GM12878 (cell line): ENCODE measurements at regions not wholly inside any gene's neighbourhood (a gene's known extent, or its start where the extent isn't known, plus 50 kb on each side); places are given as distances from the start of the nearest gene placed in this dataset.
"Not testable (repeated sequence)": the region's sequence is repeated elsewhere in the genome, so short reads cannot be mapped to it uniquely, and the experiment has no call there.

ENCODE experiments used
- ATAC-seq: fragments of 200-7000 bp; cut with Tn5 transposase; 3 replicates; pipeline ENCODE4 v1.9.1; 2020; ENCODE audit warnings: mild to moderate bottlenecking, moderate library complexity
- BruUV-seq: library from RNA; stranded (reverse); fragments of 400-500 nt; replicated peaks from 2 replicates; lab custom pipeline; 2021; lab: Mats Ljungman, UMichigan
- CTCF ChIA-PET: fragments of 300-600 bp; sonication (Branson Sonifier 250); formaldehyde crosslinking; extraction: SDS; loops from one replicate; lab custom pipeline; 2021; ENCODE audit warnings: inconsistent platforms; lab: Yijun Ruan, JAX
- POLR2A ChIA-PET: fragments of 350-600 bp; formaldehyde crosslinking; extraction: SDS; loops from one replicate; lab custom pipeline; 2021; ENCODE audit warnings: inconsistent platforms; lab: Charles Lee
- RAD21 ChIA-PET: fragments of 300-600 bp; sonication (Branson Sonifier 250); formaldehyde crosslinking; loops from one replicate; lab custom pipeline; 2023; ENCODE audit warnings: antibody characterized with exemption; ENCODE audit not compliant: unreplicated experiment; lab: Charles Lee
- SMC1A ChIA-PET: fragments of 300-600 bp; sonication (Branson Sonifier 250); formaldehyde crosslinking; loops from one replicate; lab custom pipeline; 2023; ENCODE audit not compliant: unreplicated experiment, uncharacterized antibody; lab: Charles Lee
- DNase-seq: peaks from one replicate; pipeline ENCODE4 v3.0.0-alpha.2; 2011; ENCODE audit warnings: low read depth, low spot score
- FAIRE-seq: peaks from 3 replicates; lab custom pipeline; 2011; peaks lifted over from hg19 to GRCh38; lab: Jason Lieb, UNC
- H2AFZ ChIP-seq: 2 replicates; pipeline ENCODE4 v1.6.0; 2011; ENCODE audit warnings: low read depth, low read length, control low read depth; ENCODE audit not compliant: control insufficient read depth
- H3K27ac ChIP-seq: 2 replicates; pipeline ENCODE4 v1.5.1; 2011; ENCODE audit warnings: control low read depth; ENCODE audit not compliant: control insufficient read depth, insufficient read depth
- H3K27me3 ChIP-seq, 2 experiments: replicated peaks in 1 of 2; 2 replicates each; pipeline versions ENCODE4 v1.6.0 to v1.6.1; 2011; ENCODE audit warnings: low read length in 1 of 2; ENCODE audit not compliant: control insufficient read depth in 2 of 2, insufficient read depth in 2 of 2
- H3K36me3 ChIP-seq, 2 experiments: 2 replicates each; pipeline ENCODE4 v1.5.1; 2011; ENCODE audit warnings: low read length in 1 of 2; ENCODE audit not compliant: control insufficient read depth in 2 of 2, insufficient read depth in 2 of 2
- H3K4me1 ChIP-seq: 2 replicates; pipeline ENCODE4 v1.6.1; 2011; ENCODE audit warnings: mild to moderate bottlenecking, low read length, moderate library complexity, mixed read lengths; ENCODE audit not compliant: control insufficient read depth, insufficient read depth
- H3K4me2 ChIP-seq: 2 replicates; pipeline ENCODE4 v1.6.0; 2011; ENCODE audit warnings: control low read depth; ENCODE audit not compliant: control insufficient read depth, insufficient read depth
- H3K4me3 ChIP-seq: fragments of 200-600 bp; sonication (generic); 2 replicates; pipeline ENCODE4 v1.5.1; 2016
- H3K79me2 ChIP-seq: 2 replicates; pipeline ENCODE4 v1.6.0; 2011; ENCODE audit warnings: low read length; ENCODE audit not compliant: control insufficient read depth, insufficient read depth
- H3K9ac ChIP-seq: 2 replicates; pipeline ENCODE4 v1.8.0; 2011; ENCODE audit warnings: low read length, control low read depth, mixed read lengths; ENCODE audit not compliant: control insufficient read depth, insufficient read depth
- H3K9me3 ChIP-seq: replicated peaks from 3 replicates; pipeline ENCODE4 v1.5.1; 2011; ENCODE audit warnings: mild to moderate bottlenecking, low read length; ENCODE audit not compliant: control insufficient read depth, insufficient read depth
- H4K20me1 ChIP-seq: 2 replicates; pipeline ENCODE4 v1.6.0; 2011; ENCODE audit not compliant: control insufficient read depth, insufficient read depth
- ATF3 ChIP-seq: IDR thresholded peaks from 2 replicates; pipeline ENCODE4 v1.6.1; 2011; ENCODE audit warnings: low read depth, mild to moderate bottlenecking, low read length, moderate library complexity, borderline replicate concordance; ENCODE audit errors: extremely low read depth
- E2F8 ChIP-seq: fragments of 450-650 bp; IDR thresholded peaks from 2 replicates; pipeline ENCODE4 v1.6.1; 2018; ENCODE audit warnings: mild to moderate bottlenecking, low read depth, moderate library complexity; ENCODE audit not compliant: partially characterized antibody
- EGR1 ChIP-seq, 2 experiments: IDR thresholded peaks; 1 replicate in 1 of 2; 2 replicates in 1 of 2; pipeline ENCODE4 v1.6.1; 2011 to 2012; ENCODE audit warnings: low read depth in 2 of 2, low read length in 2 of 2, borderline replicate concordance in 1 of 2, mild to moderate bottlenecking in 1 of 2, moderate library complexity in 1 of 2
- IKZF1 ChIP-seq: fragments of 450-650 bp; conservative IDR thresholded peaks from 2 replicates; pipeline ENCODE4 v1.6.1; 2017; ENCODE audit warnings: antibody characterized with exemption, mild to moderate bottlenecking
- NRF1 ChIP-seq: conservative IDR thresholded peaks from 2 replicates; pipeline ENCODE4 v1.6.1; 2011; ENCODE audit warnings: mild to moderate bottlenecking, low read depth, low read length, improper control_type of control experiment
- POU2F2 ChIP-seq: IDR thresholded peaks from 3 replicates; pipeline ENCODE4 v1.6.1; 2011; ENCODE audit warnings: low read depth, mild to moderate bottlenecking, low read length, borderline replicate concordance
- SREBF1 ChIP-seq: IDR thresholded peaks from 2 replicates; pipeline ENCODE4 v1.6.1; 2012; ENCODE audit warnings: mild to moderate bottlenecking, low read length
- ZBTB33 ChIP-seq: fragments of 450-650 bp; IDR thresholded peaks from 2 replicates; pipeline ENCODE4 v1.6.1; 2017; ENCODE audit warnings: mild to moderate bottlenecking
- WGBS: methylation state at CpG from one replicate; pipeline ENCODE4 v1.1.6; 2016; ENCODE audit warnings: low lambda C conversion rate; ENCODE audit not compliant: insufficient replicate concordance, insufficient coverage; ENCODE audit errors: missing lambda C conversion rate; 5-methylcytosine and 5-hydroxymethylcytosine counted together
- in situ Hi-C: fragments of 300-500 bp; cut with MboI; formaldehyde crosslinking; loops from 9 replicates; pipeline ENCODE4 v1.14.3; 2018; ENCODE audit warnings: mixed read lengths
- intact Hi-C: fragments of 100-400 bp; cut with micrococcal nuclease; formaldehyde crosslinking; loops from one replicate; pipeline ENCODE4 v1.14.2; 2022; ENCODE audit not compliant: unreplicated experiment

GRCh38 chr3:177388209-177388608 is 190.9 kb upstream of the TBL1XR1 start:
- no peak overlapping the region for H3K9ac ChIP-seq
- no peak overlapping the region for H3K27ac ChIP-seq
- ChIA-PET RAD21 (no interaction called here), POLR2A (no interaction called here), SMC1A (interaction anchor here (0.7 to 1.7 kb wide), 3 partner anchors 8 to 195 kb away, joined by 3 read pairs; no protein-coding TSS in a partner anchor), CTCF (interaction anchor here (1.1 kb wide), 1 partner anchor 9 kb away, joined by 3 read pairs; no protein-coding TSS in a partner anchor)
- no peak for ATAC-seq
- no peak for FAIRE-seq
- TF ChIP-seq SREBF1 (no peak), EGR1 (IDR thresholded peaks at IDR 0.05; ENCODE audit: borderline replicate concordance in 1 of 2, low read depth in 2 of 2, low read length in 2 of 2) (no peak), POU2F2 (no peak), NRF1 (no peak), ZBTB33 (no peak), ATF3 (no peak), E2F8 (no peak), IKZF1 (no peak)
- H3K9me3 ChIP-seq, result no peaks in the 10 kb centered on the region
- H3K27me3 ChIP-seq, result no peaks in the 10 kb centered on the region
- 81% methylated on average over 1 of the region's 1 CpG for WGBS
- no peak for DNase-seq
- in situ Hi-C loops (no loop called here), intact Hi-C loops (no loop called here)
- H3K4me1 ChIP-seq, result no peaks in the 10 kb centered on the region
- no TSS peak for BruUV-seq
- H3K4me3 ChIP-seq, result no peak overlapping the region
- no peak overlapping the region for H2AFZ ChIP-seq
- no peaks in the 10 kb centered on the region for H3K36me3 ChIP-seq
- H3K79me2 ChIP-seq, result no peaks in the 10 kb centered on the region
- no peaks in the 10 kb centered on the region for H4K20me1 ChIP-seq
- H3K4me2 ChIP-seq, result no peak overlapping the region

- H3K9me3 ChIP-seq, POLR2A ChIA-PET, H3K79me2 ChIP-seq, H3K4me2 ChIP-seq, H2AFZ ChIP-seq, H3K27me3 ChIP-seq, intact Hi-C loops, H3K36me3 ChIP-seq, DNase-seq, H3K9ac ChIP-seq, BruUV-seq, H3K4me3 ChIP-seq, H4K20me1 ChIP-seq, SMC1A ChIA-PET, H3K27ac ChIP-seq, H3K4me1 ChIP-seq, CTCF ChIA-PET, FAIRE-seq, ATAC-seq, RAD21 ChIA-PET, in situ Hi-C loops: not testable (repeated sequence)
- WGBS, result 36% methylated on average over 9 of the region's 33 CpGs
Measured at GRCh38 chr3:177394231-177395024, 197.1 kb upstream of the TBL1XR1 start.
